SK-N-SH (cell line): ENCODE measurements at regions not wholly inside any gene's neighbourhood (a gene's known extent, or its start where the extent isn't known, plus 50 kb on each side); places are given as distances from the start of the nearest gene placed in this dataset.

Experiments
- CTCF ChIA-PET: fragments of 300-600, 350-600 bp; formaldehyde crosslinking; extraction: SDS; loops from one replicate; lab custom pipeline; 2021; lab: Yijun Ruan, JAX
- POLR2A ChIA-PET: fragments of 350-600 bp; sonication (Branson Sonifier 250); formaldehyde crosslinking; extraction: SDS; loops from one replicate; lab custom pipeline; 2020; ENCODE audit warnings: antibody characterized with exemption, inconsistent platforms; lab: Yijun Ruan, JAX
- DNase-seq: peaks from one replicate; pipeline ENCODE4 v3.0.0; 2012
- H2AFZ ChIP-seq: fragments of 200-600 bp; sonication (generic); 2 replicates; pipeline ENCODE4 v1.8.1; 2016; ENCODE audit warnings: antibody characterized with exemption, mild to moderate bottlenecking, low read depth
- H3F3A ChIP-seq: fragments of 200-600 bp; sonication (generic); replicated peaks from 2 replicates; pipeline ENCODE3; 2016; ENCODE audit warnings: antibody characterized with exemption, mild to moderate bottlenecking; ENCODE audit not compliant: insufficient read depth
- H3K27ac ChIP-seq, 2 experiments: fragments of 200-500 bp in 1 of 2; fragments of 200-600 bp in 1 of 2; sonication (Bioruptor generic) in 1 of 2; sonication (generic), shearing (Covaris generic) in 1 of 2; 2 replicates each; pipeline versions ENCODE4 v1.5.1 to v1.6.1; 2014 to 2016; ENCODE audit warnings: low read depth in 2 of 2, inconsistent platforms in 1 of 2, low read length in 1 of 2, mild to moderate bottlenecking in 1 of 2, mixed read lengths in 1 of 2
- H3K27me3 ChIP-seq: fragments of 200-600 bp; sonication (generic), shearing (Covaris generic); 2 replicates; pipeline ENCODE4 v1.6.1; 2016; ENCODE audit warnings: mixed run types; ENCODE audit not compliant: insufficient read depth
- H3K36me3 ChIP-seq, 2 experiments: fragments of 200-500 bp in 1 of 2; fragments of 200-600 bp in 1 of 2; sonication (Bioruptor generic) in 1 of 2; sonication (generic) in 1 of 2; replicated peaks in 1 of 2; 2 replicates each; pipeline versions ENCODE3 to v1.5.1; 2014 to 2016; ENCODE audit warnings: low read length in 1 of 2, mild to moderate bottlenecking in 1 of 2; ENCODE audit not compliant: insufficient read depth in 2 of 2, control insufficient read depth in 1 of 2
- H3K4me1 ChIP-seq, 2 experiments: fragments of 200-500 bp in 1 of 2; fragments of 200-600 bp in 1 of 2; sonication (Bioruptor generic) in 1 of 2; sonication (generic), shearing (Covaris generic) in 1 of 2; 2 replicates each; pipeline versions ENCODE4 v1.5.1 to v1.6.1; 2014 to 2016; ENCODE audit warnings: low read depth in 1 of 2, low read length in 1 of 2, mixed run types in 1 of 2; ENCODE audit not compliant: insufficient read depth in 2 of 2, control insufficient read depth in 1 of 2
- H3K4me2 ChIP-seq: fragments of 200-600 bp; sonication (generic), shearing (Covaris generic); 2 replicates; pipeline ENCODE4 v1.6.1; 2017; ENCODE audit warnings: mixed run types
- H3K4me3 ChIP-seq, 2 experiments: fragments of 200-500 bp in 1 of 2; fragments of 200-600 bp in 1 of 2; sonication (Bioruptor generic) in 1 of 2; sonication (generic), shearing (Covaris generic) in 1 of 2; 2 replicates each; pipeline versions ENCODE4 v1.5.1 to v1.8.1; 2014 to 2016; ENCODE audit warnings: low read depth in 2 of 2, inconsistent platforms in 1 of 2, low read length in 1 of 2, mild to moderate bottlenecking in 1 of 2, mixed read lengths in 1 of 2, moderate library complexity in 1 of 2
- H3K79me2 ChIP-seq: fragments of 200-600 bp; sonication (generic); 2 replicates; pipeline ENCODE4 v1.8.1; 2017; ENCODE audit warnings: mild to moderate bottlenecking; ENCODE audit not compliant: insufficient read depth
- H3K9ac ChIP-seq: fragments of 200-600 bp; sonication (generic); 2 replicates; pipeline ENCODE4 v1.6.1; 2017; ENCODE audit warnings: mixed run types
- H3K9me2 ChIP-seq: fragments of 200-600 bp; sonication (generic); 2 replicates; pipeline ENCODE4 v1.6.1; 2017; ENCODE audit warnings: mixed run types
- H3K9me3 ChIP-seq: fragments of 200-600 bp; sonication (generic); 2 replicates; pipeline ENCODE4 v1.6.1; 2017; ENCODE audit warnings: mixed run types, mild to moderate bottlenecking, moderate library complexity
- H4K20me1 ChIP-seq: fragments of 200-600 bp; sonication (generic); 2 replicates; pipeline ENCODE4 v1.6.1; 2017; ENCODE audit warnings: mild to moderate bottlenecking, mixed run types; ENCODE audit not compliant: insufficient read depth
- ELF1 ChIP-seq: IDR thresholded peaks from 2 replicates; pipeline ENCODE4 v1.4.0; 2012
- EP300 ChIP-seq, 2 experiments: IDR thresholded peaks; 2 replicates each; pipeline versions ENCODE4 v1.4.0 to v1.6.1; 2012; ENCODE audit warnings: borderline replicate concordance in 1 of 2, low read depth in 1 of 2, low read length in 1 of 2
- FOXJ3 ChIP-seq: sonication (generic); formaldehyde crosslinking; IDR thresholded peaks from 2 replicates; pipeline ENCODE4 v1.5.1; 2020; ENCODE audit warnings: mild to moderate bottlenecking, missing genetic modification reagents
- FOXM1 ChIP-seq: IDR thresholded peaks from 2 replicates; pipeline ENCODE4 v1.4.0; 2012; ENCODE audit warnings: low read depth, mild to moderate bottlenecking
- JUND ChIP-seq: IDR thresholded peaks from 2 replicates; pipeline ENCODE4 v1.4.0; 2012
- MEF2A ChIP-seq: IDR thresholded peaks from 2 replicates; pipeline ENCODE4 v1.4.0; 2012; ENCODE audit warnings: low read depth, borderline replicate concordance
- MXI1 ChIP-seq: IDR thresholded peaks from 2 replicates; pipeline ENCODE4 v1.6.1; 2012; ENCODE audit warnings: mild to moderate bottlenecking, low read depth, low read length, improper control_type of control experiment
- NRF1 ChIP-seq: IDR thresholded peaks from 2 replicates; pipeline ENCODE4 v1.6.1; 2012; ENCODE audit warnings: low read depth, mild to moderate bottlenecking, low read length
- SMC3 ChIP-seq: IDR thresholded peaks from 2 replicates; pipeline ENCODE4 v1.6.1; 2012; ENCODE audit warnings: low read depth, low read length, improper control_type of control experiment
- YY1 ChIP-seq: IDR thresholded peaks from 2 replicates; pipeline ENCODE4 v1.4.0; 2012; ENCODE audit warnings: low read depth, mild to moderate bottlenecking
- WGBS: methylation state at CpG from one replicate; pipeline ENCODE4 v1.1.6; 2017; ENCODE audit warnings: low lambda C conversion rate; 5-methylcytosine and 5-hydroxymethylcytosine counted together
- TF ChIP-seq, protein P1 (sequence below): IDR thresholded peaks from 2 replicates; pipeline ENCODE4 v1.4.0; 2012; ENCODE audit warnings: low read depth
- TF ChIP-seq, protein P2 (sequence below): IDR thresholded peaks from 2 replicates; pipeline ENCODE4; 2012
- TF ChIP-seq, protein P3 (sequence below): fragments of 150-350 bp; IDR thresholded peaks from 2 replicates; pipeline ENCODE4 v1.6.1; 2017; ENCODE audit warnings: antibody characterized with exemption, low read length, low read depth, borderline replicate concordance
- TF ChIP-seq, protein P4 (sequence below): fragments of 150-350 bp; IDR thresholded peaks from 2 replicates; pipeline ENCODE4 v1.6.1; 2016; ENCODE audit warnings: mild to moderate bottlenecking, low read depth, low read length
- TF ChIP-seq, protein P5 (sequence below): IDR thresholded peaks from 2 replicates; pipeline ENCODE4 v1.4.0; 2012; ENCODE audit warnings: low read depth, borderline replicate concordance
- TF ChIP-seq, protein P6 (sequence below): IDR thresholded peaks from 2 replicates; pipeline ENCODE4 v1.6.1; 2012; ENCODE audit warnings: mild to moderate bottlenecking, low read depth, low read length, moderate library complexity

DNA sequence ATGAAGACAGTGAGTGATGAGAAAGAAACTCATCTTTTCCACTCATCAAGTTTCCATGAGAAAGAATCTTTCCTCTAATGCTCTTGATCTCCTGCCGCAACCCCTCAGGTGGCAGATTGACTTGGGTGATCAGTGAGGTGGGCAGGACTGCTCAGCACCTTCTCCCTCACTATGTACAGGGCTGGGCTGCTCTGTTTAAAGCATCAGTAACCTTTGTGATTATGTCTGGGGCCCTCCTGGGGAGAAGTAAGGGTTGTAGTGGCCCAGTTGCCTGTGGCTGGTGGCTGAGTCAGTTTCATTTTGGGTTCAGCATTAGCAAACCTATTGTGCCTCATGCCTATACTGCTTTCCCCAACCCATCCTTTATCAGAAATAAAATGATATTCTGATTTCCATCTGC, 366.0 kb downstream of the TTLL7 start:
- no peaks in the 10 kb centered on the region for H3K36me3 ChIP-seq
- H3K9me2 ChIP-seq, result no peaks in the 10 kb centered on the region
- no peak overlapping the region for H3K9ac ChIP-seq
- whole genome bisulfite sequencing, result 56% methylated on average over 1 of the region's 1 CpG
- H3F3A ChIP-seq, result no peaks in the 10 kb centered on the region
- no peak overlapping the region for H3K4me2 ChIP-seq
- H2AFZ ChIP-seq, result no peak overlapping the region
- H3K79me2 ChIP-seq, result no peaks in the 10 kb centered on the region
- POLR2A ChIA-PET, result no interaction called here
- H3K4me1 ChIP-seq, result no peaks in the 10 kb centered on the region
- DNase-seq, result no peak
- H3K27ac ChIP-seq, result no peak overlapping the region
- H4K20me1 ChIP-seq, result no peaks in the 10 kb centered on the region
- no peaks in the 10 kb centered on the region for H3K27me3 ChIP-seq
- no peak overlapping the region for H3K4me3 ChIP-seq
- no peaks in the 10 kb centered on the region for H3K9me3 ChIP-seq
- TF ChIP-seq SMC3 (no peak), JUND (no peak), FOXM1 (no peak), MXI1 (no peak), MEF2A (no peak), EP300 (IDR thresholded peaks at IDR 0.05; ENCODE audit: borderline replicate concordance in 1 of 2, low read depth in 1 of 2, low read length in 1 of 2) (no peak)
- TF ChIP-seq, protein P1, sequence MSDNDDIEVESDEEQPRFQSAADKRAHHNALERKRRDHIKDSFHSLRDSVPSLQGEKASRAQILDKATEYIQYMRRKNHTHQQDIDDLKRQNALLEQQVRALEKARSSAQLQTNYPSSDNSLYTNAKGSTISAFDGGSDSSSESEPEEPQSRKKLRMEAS, result no peak
- TF ChIP-seq, protein P2, sequence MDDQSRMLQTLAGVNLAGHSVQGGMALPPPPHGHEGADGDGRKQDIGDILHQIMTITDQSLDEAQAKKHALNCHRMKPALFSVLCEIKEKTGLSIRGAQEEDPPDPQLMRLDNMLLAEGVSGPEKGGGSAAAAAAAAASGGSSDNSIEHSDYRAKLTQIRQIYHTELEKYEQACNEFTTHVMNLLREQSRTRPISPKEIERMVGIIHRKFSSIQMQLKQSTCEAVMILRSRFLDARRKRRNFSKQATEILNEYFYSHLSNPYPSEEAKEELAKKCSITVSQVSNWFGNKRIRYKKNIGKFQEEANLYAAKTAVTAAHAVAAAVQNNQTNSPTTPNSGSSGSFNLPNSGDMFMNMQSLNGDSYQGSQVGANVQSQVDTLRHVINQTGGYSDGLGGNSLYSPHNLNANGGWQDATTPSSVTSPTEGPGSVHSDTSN, result no peak
- TF ChIP-seq, protein P3, sequence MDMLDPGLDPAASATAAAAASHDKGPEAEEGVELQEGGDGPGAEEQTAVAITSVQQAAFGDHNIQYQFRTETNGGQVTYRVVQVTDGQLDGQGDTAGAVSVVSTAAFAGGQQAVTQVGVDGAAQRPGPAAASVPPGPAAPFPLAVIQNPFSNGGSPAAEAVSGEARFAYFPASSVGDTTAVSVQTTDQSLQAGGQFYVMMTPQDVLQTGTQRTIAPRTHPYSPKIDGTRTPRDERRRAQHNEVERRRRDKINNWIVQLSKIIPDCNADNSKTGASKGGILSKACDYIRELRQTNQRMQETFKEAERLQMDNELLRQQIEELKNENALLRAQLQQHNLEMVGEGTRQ, result no peak
- TF ChIP-seq, protein P4, sequence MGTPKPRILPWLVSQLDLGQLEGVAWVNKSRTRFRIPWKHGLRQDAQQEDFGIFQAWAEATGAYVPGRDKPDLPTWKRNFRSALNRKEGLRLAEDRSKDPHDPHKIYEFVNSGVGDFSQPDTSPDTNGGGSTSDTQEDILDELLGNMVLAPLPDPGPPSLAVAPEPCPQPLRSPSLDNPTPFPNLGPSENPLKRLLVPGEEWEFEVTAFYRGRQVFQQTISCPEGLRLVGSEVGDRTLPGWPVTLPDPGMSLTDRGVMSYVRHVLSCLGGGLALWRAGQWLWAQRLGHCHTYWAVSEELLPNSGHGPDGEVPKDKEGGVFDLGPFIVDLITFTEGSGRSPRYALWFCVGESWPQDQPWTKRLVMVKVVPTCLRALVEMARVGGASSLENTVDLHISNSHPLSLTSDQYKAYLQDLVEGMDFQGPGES, result no peak
- TF ChIP-seq, all 33 proteins: peak for 0
- CTCF ChIA-PET, result no interaction called here

DNA sequence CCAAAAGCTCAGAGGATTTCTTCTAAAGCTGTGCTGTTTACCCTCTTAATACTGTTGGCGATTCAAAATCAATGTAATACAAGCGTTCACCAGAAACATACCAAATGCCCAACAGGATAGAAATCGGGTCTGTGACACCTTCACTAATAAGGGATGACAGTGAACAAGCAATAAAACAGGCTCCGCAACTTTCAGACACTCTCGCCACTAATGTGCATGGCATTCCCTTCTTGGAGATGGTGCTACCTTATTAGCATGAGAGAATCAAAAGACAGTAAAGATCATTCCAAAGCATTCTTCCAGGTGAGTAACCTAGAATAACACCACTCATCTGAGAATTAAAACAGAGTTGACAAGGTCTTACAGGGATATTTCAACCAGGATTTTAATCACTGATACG, 367.1 kb downstream of the TTLL7 start:
- no peak overlapping the region for H3K4me3 ChIP-seq
- no peak overlapping the region for H3K4me2 ChIP-seq
- no peaks in the 10 kb centered on the region for H3F3A ChIP-seq
- no peak overlapping the region for H3K9ac ChIP-seq
- no peaks in the 10 kb centered on the region for H3K36me3 ChIP-seq
- ChIA-PET POLR2A (no interaction called here), CTCF (no interaction called here)
- no peaks in the 10 kb centered on the region for H3K27me3 ChIP-seq
- peaks cover 0 to 3% of the 10 kb centered on the region in 2 experiments; a peak in 1 of 4 replicates for H3K4me1 ChIP-seq
- H3K79me2 ChIP-seq, result no peaks in the 10 kb centered on the region
- 48% methylated on average over 6 of the region's 6 CpGs for WGBS
- H3K27ac ChIP-seq, result no peak overlapping the region
- DNase-seq, result no peak
- H4K20me1 ChIP-seq, result no peaks in the 10 kb centered on the region
- no peak overlapping the region for H2AFZ ChIP-seq
- no peaks in the 10 kb centered on the region for H3K9me3 ChIP-seq
- no peaks in the 10 kb centered on the region for H3K9me2 ChIP-seq
- TF ChIP-seq, protein P3, result no peak
- TF ChIP-seq FOXJ3 (CRISPR knock-in tag) (no peak), NRF1 (no peak), MXI1 (no peak), EP300 (IDR thresholded peaks at IDR 0.05; ENCODE audit: borderline replicate concordance in 1 of 2, low read depth in 1 of 2, low read length in 1 of 2) (no peak), YY1 (no peak), ELF1 (no peak)
- TF ChIP-seq, protein P5, sequence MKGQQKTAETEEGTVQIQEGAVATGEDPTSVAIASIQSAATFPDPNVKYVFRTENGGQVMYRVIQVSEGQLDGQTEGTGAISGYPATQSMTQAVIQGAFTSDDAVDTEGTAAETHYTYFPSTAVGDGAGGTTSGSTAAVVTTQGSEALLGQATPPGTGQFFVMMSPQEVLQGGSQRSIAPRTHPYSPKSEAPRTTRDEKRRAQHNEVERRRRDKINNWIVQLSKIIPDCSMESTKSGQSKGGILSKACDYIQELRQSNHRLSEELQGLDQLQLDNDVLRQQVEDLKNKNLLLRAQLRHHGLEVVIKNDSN, result no peak
- TF ChIP-seq, protein P6, sequence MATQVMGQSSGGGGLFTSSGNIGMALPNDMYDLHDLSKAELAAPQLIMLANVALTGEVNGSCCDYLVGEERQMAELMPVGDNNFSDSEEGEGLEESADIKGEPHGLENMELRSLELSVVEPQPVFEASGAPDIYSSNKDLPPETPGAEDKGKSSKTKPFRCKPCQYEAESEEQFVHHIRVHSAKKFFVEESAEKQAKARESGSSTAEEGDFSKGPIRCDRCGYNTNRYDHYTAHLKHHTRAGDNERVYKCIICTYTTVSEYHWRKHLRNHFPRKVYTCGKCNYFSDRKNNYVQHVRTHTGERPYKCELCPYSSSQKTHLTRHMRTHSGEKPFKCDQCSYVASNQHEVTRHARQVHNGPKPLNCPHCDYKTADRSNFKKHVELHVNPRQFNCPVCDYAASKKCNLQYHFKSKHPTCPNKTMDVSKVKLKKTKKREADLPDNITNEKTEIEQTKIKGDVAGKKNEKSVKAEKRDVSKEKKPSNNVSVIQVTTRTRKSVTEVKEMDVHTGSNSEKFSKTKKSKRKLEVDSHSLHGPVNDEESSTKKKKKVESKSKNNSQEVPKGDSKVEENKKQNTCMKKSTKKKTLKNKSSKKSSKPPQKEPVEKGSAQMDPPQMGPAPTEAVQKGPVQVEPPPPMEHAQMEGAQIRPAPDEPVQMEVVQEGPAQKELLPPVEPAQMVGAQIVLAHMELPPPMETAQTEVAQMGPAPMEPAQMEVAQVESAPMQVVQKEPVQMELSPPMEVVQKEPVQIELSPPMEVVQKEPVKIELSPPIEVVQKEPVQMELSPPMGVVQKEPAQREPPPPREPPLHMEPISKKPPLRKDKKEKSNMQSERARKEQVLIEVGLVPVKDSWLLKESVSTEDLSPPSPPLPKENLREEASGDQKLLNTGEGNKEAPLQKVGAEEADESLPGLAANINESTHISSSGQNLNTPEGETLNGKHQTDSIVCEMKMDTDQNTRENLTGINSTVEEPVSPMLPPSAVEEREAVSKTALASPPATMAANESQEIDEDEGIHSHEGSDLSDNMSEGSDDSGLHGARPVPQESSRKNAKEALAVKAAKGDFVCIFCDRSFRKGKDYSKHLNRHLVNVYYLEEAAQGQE, result no peak
